Erythroblast (primary cell): ENCODE measurements at regions not wholly inside any gene's neighbourhood (a gene's known extent, or its start where the extent isn't known, plus 50 kb on each side); places are given as distances from the start of the nearest gene placed in this dataset.

ENCODE experiments used
- GATA1 ChIP-seq: IDR thresholded peaks from 2 replicates; pipeline ENCODE4 v1.6.1; 2011; ENCODE audit warnings: low read depth, mild to moderate bottlenecking, control low read depth, low read length, moderate library complexity
- POLR2A ChIP-seq: IDR thresholded peaks from 2 replicates; pipeline ENCODE4 v1.6.1; 2011; ENCODE audit warnings: mild to moderate bottlenecking, low read length

GRCh38 chr3:170751899-170752293, 118.1 kb downstream of the RPL22L1 start:
- TF ChIP-seq POLR2A (no peak), GATA1 (no peak)
